ENCODE measurements at regions not wholly inside any gene's neighbourhood (a gene's known extent, or its start where the extent isn't known, plus 50 kb on each side); places are given as distances from the start of the nearest gene placed in this dataset.

DNA sequence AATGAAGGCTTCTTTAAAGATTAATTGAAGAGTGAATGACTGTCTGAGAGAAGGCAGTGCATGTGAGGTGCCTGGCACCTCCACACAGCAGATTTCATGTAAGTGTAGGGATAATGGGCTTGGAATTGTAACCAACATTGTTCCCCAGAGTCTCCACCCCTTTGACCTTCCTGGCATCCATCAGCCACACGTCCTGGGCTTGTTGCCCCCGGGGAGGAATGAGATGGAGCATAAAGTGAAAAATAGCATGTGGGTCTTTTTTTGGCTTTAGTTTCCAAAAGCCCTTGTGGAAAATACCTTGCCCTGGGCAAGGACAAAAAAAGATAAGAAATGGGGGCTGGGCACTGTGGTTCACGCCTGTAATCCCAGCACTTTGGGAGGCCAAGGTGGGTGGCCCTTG, 242.2 kb upstream of the ECI2 start:
- no peaks in the 10 kb centered on the region for H3K79me2 ChIP-seq (ENCODE audit: low read length)
- no peak overlapping the region for H3K27ac ChIP-seq (ENCODE audit: low read length)
- H3K4me2 ChIP-seq (ENCODE audit: low read length) = no peak overlapping the region
- no peaks in the 10 kb centered on the region; the same call in 1 of the 2 replicates for H3K9me3 ChIP-seq (ENCODE audit: insufficient read depth, low read length)
- H2AFZ ChIP-seq (ENCODE audit: low read depth, low read length) = no peak overlapping the region
- H3K4me1 ChIP-seq (ENCODE audit: low read length) = no peaks in the 10 kb centered on the region
- no peaks in the 10 kb centered on the region for H3K36me3 ChIP-seq (replicated peaks; ENCODE audit: low read depth, low read length)
- no peak for TF ChIP-seq EZH2phosphoT487 (IDR thresholded peaks at IDR 0.05; ENCODE audit: low read depth)
- TF ChIP-seq, protein P1, sequence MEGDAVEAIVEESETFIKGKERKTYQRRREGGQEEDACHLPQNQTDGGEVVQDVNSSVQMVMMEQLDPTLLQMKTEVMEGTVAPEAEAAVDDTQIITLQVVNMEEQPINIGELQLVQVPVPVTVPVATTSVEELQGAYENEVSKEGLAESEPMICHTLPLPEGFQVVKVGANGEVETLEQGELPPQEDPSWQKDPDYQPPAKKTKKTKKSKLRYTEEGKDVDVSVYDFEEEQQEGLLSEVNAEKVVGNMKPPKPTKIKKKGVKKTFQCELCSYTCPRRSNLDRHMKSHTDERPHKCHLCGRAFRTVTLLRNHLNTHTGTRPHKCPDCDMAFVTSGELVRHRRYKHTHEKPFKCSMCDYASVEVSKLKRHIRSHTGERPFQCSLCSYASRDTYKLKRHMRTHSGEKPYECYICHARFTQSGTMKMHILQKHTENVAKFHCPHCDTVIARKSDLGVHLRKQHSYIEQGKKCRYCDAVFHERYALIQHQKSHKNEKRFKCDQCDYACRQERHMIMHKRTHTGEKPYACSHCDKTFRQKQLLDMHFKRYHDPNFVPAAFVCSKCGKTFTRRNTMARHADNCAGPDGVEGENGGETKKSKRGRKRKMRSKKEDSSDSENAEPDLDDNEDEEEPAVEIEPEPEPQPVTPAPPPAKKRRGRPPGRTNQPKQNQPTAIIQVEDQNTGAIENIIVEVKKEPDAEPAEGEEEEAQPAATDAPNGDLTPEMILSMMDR (IDR thresholded peaks at IDR 0.05; ENCODE audit: low read depth, low read length) = no peak
- H3K4me3 ChIP-seq (ENCODE audit: low read length) = no peak overlapping the region
- H3K27me3 ChIP-seq (ENCODE audit: low read depth, low read length) = no peaks in the 10 kb centered on the region
- H3K9ac ChIP-seq (ENCODE audit: low read length) = no peak overlapping the region
- no peaks in the 10 kb centered on the region for H4K20me1 ChIP-seq (ENCODE audit: insufficient read depth, low read length)

DNA sequence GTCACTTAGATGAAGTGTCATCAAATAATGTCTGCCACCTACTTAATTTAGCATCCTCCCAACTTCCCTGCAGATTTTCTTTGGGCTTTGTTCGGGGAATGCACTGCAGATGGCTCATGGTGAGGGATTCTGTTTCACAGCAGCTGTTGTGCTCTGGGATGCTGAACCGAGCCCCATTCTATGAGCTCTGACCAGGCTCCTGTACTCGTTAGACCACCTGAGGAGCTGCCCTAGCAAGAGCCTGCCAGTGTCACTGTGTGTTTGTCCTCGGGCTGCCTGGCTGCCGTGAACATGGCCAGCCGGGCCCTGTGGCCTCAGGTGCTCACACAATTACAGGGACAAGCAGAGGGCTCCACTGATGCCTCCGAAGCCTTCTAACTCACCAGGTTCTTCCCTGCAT, 238.8 kb upstream of the ECI2 start:
- TF ChIP-seq, protein P1 (IDR thresholded peaks at IDR 0.05; ENCODE audit: low read depth, low read length) = no peak
- TF ChIP-seq EZH2phosphoT487 (IDR thresholded peaks at IDR 0.05; ENCODE audit: low read depth) = no peak
- H2AFZ ChIP-seq (ENCODE audit: low read depth, low read length) = no peak overlapping the region
- H3K9me3 ChIP-seq (ENCODE audit: insufficient read depth, low read length) = no peaks in the 10 kb centered on the region
- no peak overlapping the region for H3K9ac ChIP-seq (ENCODE audit: low read length)
- H3K36me3 ChIP-seq (replicated peaks; ENCODE audit: low read depth, low read length) = no peaks in the 10 kb centered on the region
- no peaks in the 10 kb centered on the region for H3K4me1 ChIP-seq (ENCODE audit: low read length)
- no peaks in the 10 kb centered on the region for H3K79me2 ChIP-seq (ENCODE audit: low read length)
- no peak overlapping the region for H3K4me3 ChIP-seq (ENCODE audit: low read length)
- no peaks in the 10 kb centered on the region for H3K27me3 ChIP-seq (ENCODE audit: low read depth, low read length)
- no peak overlapping the region for H3K4me2 ChIP-seq (ENCODE audit: low read length)
- H4K20me1 ChIP-seq (ENCODE audit: insufficient read depth, low read length) = no peaks in the 10 kb centered on the region
- H3K27ac ChIP-seq (ENCODE audit: low read length) = no peak overlapping the region

DNA sequence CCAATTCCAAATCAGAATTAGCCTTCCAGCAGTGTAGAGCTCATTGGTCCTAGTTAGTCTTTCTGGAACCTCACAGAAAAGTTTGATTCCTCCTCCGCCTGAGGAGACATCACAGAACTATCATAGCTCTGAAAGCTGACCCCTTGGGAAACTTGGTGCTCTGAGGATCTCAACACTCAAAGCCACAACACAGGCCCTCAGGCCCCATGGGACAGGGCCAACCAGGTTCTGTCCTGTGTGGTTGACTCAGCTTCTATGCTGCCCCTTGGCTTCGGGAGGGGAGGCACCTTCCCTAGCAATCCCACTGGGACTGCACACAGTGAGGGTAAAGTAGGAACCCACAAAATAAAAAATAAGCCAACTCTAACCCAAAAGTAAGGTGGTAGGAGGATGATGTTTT, 237.5 kb upstream of the ECI2 start:
- Histone ChIP-seq H3K4me1 (ENCODE audit: low read length) (no peaks in the 10 kb centered on the region), H2AFZ (ENCODE audit: low read depth, low read length) (no peak overlapping the region), H3K36me3 (replicated peaks; ENCODE audit: low read depth, low read length) (no peaks in the 10 kb centered on the region), H4K20me1 (ENCODE audit: insufficient read depth, low read length) (no peaks in the 10 kb centered on the region), H3K9me3 (ENCODE audit: insufficient read depth, low read length) (no peaks in the 10 kb centered on the region), H3K27me3 (ENCODE audit: low read depth, low read length) (no peaks in the 10 kb centered on the region), H3K9ac (ENCODE audit: low read length) (no peak overlapping the region), H3K27ac (ENCODE audit: low read length) (no peak overlapping the region), H3K4me3 (ENCODE audit: low read length) (no peak overlapping the region), H3K79me2 (ENCODE audit: low read length) (no peaks in the 10 kb centered on the region), H3K4me2 (ENCODE audit: low read length) (no peak overlapping the region)
- TF ChIP-seq, protein P1 (IDR thresholded peaks at IDR 0.05; ENCODE audit: low read depth, low read length) = no peak
- TF ChIP-seq EZH2phosphoT487 (IDR thresholded peaks at IDR 0.05; ENCODE audit: low read depth) = no peak

DNA sequence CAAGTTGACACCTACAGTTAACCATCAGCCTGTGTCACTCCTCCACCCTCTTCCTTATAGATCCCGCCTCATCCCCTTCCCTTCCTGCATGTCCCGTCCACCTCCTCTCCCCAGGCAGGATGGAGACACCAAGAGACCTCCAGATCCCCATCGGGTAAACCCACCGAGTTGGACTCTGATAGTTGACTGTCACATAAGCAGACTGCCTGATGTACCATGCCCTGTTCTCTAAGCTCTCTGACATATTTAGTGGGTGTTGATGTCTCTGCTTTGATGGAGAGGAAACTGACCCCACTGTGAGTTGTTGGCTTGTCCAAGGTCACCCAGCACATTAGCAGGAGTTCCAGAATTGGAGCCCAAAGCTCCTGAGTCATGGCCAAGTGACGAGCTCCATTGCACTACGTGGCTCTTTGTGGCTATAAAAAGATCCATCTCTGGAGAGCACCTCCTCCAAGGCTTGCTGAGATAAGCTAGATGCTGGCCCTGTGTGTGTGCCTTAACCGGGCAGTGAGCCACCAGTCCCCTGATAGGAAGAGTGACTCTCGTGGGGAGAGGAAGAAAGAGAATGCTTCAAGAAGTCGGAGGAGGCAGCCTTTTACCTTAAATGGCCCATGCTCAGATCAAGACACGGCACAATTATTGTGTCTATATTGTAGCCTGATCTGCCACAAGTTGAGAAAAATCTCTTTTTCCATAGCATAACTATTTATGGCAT, 236.0 kb upstream of the ECI2 start:
- TF ChIP-seq, protein P1 (IDR thresholded peaks at IDR 0.05; ENCODE audit: low read depth, low read length) = no peak
- no peak for TF ChIP-seq EZH2phosphoT487 (IDR thresholded peaks at IDR 0.05; ENCODE audit: low read depth)
- H3K27me3 ChIP-seq (ENCODE audit: low read depth, low read length) = no peaks in the 10 kb centered on the region
- H4K20me1 ChIP-seq (ENCODE audit: insufficient read depth, low read length) = no peaks in the 10 kb centered on the region

More for the DNA sequence above, 236.0 kb upstream of the ECI2 start:
- Histone ChIP-seq H2AFZ (ENCODE audit: low read depth, low read length) (no peak overlapping the region), H3K4me3 (ENCODE audit: low read length) (no peak overlapping the region), H3K36me3 (replicated peaks; ENCODE audit: low read depth, low read length) (no peaks in the 10 kb centered on the region), H3K79me2 (ENCODE audit: low read length) (no peaks in the 10 kb centered on the region), H3K27ac (ENCODE audit: low read length) (no peak overlapping the region), H3K4me1 (ENCODE audit: low read length) (no peaks in the 10 kb centered on the region), H3K9ac (ENCODE audit: low read length) (no peak overlapping the region), H3K9me3 (ENCODE audit: insufficient read depth, low read length) (no peaks in the 10 kb centered on the region), H3K4me2 (ENCODE audit: low read length) (no peak overlapping the region)
